HG03025 (cell line): ENCODE measurements at regions not wholly inside any gene's neighbourhood (a gene's known extent, or its start where the extent isn't known, plus 50 kb on each side); places are given as distances from the start of the nearest gene placed in this dataset.

Experiments
- ATAC-seq: cut with Tn5 transposase; IDR thresholded peaks from one replicate; pipeline ENCODE4 v1.9.1; 2021; ENCODE audit warnings: mild to moderate bottlenecking, moderate library complexity; ENCODE audit not compliant: unreplicated experiment, low FRiP score

GRCh38 chr2:7887441-7887840 is 794.4 kb upstream of the ID2 start:
- no peak for ATAC-seq

DNA sequence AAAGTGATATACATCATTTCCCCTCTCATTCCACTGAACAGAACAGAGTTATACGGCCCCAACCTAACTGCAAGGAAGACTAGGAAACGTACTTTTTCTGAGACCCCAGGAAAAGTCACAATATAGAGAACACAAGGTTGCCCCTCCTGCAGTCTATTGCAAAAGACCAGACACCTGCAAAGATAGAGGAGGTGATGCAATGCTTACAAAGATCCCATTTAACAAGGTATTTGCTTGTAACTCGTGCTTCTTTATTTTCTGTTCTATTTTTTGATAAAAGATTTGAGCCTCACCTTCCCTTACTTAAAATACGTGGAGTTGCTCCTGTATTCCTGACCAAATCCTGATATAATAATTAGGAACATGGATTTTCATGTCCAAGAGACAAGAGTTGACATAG is 793.0 kb upstream of the ID2 start:
- ATAC-seq: no peak

DNA sequence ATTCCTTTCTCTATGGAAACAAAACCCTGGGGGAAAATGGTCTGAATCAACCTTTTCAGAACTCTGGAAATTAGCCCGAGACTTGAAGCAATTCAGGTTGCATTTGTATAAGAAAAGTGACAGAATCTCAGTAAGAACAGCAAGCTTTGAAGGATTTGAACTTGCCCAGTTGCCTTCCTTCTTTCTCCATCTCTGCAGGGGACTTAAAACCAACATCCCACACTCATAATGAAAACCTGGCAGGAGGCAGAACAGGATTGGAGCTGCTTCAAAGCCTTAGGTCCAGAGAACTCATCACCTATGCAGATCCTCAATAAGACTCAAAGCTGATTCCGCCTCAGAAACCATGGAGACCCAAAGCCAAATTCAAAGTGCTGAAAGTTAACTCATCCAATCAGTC is 790.5 kb upstream of the ID2 start:
- no peak for ATAC-seq

GRCh38 chr2:7895289-7895688 is 786.6 kb upstream of the ID2 start:
- ATAC-seq: no peak

GRCh38 chr2:7896940-7897487 is 784.8 kb upstream of the ID2 start:
- no peak for ATAC-seq

DNA sequence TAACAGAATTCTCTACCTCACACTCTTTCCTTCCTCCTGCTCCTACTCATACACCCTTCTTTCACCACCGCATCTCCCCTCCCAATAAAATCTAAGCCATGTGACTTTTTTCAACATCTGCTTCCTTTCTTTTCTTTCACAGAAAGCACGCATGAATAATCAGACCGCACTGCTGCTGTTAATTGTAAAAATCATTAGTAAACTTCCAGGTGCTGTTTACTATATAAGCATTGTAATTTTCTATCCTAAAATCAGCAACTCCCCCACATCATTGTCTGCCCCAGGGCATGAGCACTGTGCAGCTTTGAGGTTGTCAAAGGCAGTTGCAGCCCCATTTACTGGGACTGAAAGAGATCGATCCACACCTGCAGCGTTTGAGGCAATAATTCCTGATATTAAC is 782.6 kb upstream of the ID2 start:
- no peak for ATAC-seq

DNA sequence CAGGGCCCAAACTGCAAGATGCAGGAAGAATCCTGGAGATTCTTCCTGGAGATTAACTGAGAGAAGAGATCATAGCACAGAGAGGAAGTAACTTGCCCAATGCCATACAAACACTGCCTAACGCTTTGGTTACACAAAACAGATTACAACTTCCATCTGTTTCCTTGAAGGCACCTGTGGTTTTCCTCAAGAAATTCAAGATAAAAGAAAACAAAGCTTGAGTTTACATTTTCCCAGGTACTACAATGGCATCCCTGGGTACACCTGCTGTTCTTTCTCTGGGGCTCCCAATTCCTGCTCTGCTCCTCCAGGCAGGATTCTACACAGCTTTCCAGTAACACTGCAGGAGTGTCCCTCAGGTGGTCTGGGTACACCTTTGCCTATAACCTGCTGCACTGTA is 781.9 kb upstream of the ID2 start:
- no peak for ATAC-seq

DNA sequence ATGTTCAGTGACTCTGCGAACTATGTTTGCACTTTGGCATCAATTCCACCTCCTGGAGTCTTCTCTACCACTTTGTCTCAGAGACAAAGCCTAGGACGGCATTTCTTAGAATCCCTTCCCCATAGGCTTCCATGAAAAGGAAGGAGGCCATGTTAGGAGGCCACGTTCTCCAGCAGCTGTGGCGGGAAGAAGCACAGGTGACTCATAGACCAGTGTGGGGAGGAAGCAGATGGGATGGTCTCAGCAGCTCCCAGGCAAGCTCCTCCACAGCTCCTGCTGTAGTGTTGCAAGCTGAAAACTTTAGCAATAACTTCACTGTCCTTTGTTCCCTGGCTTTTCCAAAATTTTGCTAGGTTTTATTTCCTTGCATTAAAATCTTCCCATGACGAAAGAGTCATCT is 781.3 kb upstream of the ID2 start:
- no peak for ATAC-seq

GRCh38 chr2:7902251-7902765 is 779.5 kb upstream of the ID2 start:
- ATAC-seq: no peak

DNA sequence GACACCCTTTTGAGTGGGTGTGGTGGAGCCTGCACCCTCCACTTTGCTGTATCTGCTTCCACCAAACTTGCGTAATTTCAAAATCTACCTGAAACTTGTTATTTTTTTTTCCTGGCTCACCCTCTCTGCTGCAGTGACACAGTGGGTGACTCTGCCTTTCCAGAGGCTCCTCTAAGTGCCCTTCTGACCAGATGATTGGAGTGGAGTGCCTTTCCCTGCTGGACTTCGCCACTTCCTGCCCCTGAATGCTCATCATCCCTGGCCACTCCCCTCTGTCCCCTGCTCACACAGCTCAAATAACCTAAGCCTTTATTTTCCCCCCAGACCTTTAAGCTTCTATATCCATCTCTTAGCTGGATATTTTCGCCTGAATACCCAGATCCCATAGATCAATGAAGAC is 777.5 kb upstream of the ID2 start:
- no peak for ATAC-seq

- ATAC-seq: no peak
Observed at GRCh38 chr2:7905756-7906155, 776.1 kb upstream of the ID2 start.

DNA sequence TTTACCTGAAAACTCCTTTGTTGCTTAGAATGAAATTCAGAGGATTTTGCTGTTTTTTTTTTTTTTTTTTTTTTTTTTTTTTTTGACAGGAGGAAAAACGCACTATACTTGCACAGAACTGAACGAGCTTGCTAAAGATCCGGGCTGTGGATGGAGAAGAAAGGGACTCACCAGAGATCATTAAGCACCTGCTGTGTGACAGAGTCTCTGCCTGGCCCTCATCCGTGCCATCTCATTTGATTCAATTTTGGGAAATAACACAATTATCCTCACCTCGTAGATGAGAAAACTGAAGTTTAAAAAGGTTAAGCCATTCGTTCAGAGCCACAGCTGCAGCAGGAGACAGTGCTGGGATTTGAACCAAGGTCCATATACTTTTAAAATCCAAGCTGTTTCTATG is 775.4 kb upstream of the ID2 start:
- no peak for ATAC-seq

- no peak for ATAC-seq
Observed at GRCh38 chr2:7907041-7907440, 774.8 kb upstream of the ID2 start.

DNA sequence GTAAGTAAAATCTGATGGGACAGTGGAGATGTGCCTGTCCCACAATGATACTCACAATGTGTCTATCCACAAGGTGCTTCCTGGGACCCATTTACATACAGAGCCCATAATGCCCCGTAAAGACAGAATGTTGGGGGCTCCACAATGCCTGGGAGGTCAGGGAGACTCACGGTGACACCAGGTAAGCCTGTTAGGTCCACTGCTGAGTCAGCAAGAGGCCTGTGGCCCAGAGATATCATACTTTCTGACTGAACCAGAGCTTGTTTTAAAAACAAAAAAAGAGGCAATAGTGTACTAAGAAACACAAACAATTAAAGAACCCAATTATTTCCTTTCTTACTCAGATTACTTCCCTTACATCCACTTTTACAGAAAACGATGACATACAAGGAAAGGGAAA is 771.1 kb upstream of the ID2 start:
- ATAC-seq: no peak

- no peak for ATAC-seq
Observed at GRCh38 chr2:7911196-7911595, 770.7 kb upstream of the ID2 start.

DNA sequence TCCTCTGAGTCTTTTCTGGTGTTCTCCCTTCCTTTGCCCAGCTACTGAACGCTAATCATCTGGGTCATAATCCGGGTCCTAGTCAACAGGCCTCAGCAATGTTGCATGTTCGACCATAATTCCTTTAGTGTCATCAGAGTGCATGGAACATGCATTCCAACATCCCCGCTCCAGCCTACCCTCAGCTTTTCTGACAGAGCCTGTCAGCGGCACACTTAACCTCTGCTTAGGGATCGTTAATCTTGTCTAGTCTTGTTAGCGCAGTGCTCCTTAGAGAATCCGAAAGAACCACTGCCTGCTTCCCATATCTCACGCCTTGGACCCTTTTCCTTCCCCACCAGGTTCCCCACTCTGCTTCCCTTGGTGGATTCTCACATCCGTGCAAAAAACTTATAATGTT is 767.9 kb upstream of the ID2 start:
- ATAC-seq: no peak

DNA sequence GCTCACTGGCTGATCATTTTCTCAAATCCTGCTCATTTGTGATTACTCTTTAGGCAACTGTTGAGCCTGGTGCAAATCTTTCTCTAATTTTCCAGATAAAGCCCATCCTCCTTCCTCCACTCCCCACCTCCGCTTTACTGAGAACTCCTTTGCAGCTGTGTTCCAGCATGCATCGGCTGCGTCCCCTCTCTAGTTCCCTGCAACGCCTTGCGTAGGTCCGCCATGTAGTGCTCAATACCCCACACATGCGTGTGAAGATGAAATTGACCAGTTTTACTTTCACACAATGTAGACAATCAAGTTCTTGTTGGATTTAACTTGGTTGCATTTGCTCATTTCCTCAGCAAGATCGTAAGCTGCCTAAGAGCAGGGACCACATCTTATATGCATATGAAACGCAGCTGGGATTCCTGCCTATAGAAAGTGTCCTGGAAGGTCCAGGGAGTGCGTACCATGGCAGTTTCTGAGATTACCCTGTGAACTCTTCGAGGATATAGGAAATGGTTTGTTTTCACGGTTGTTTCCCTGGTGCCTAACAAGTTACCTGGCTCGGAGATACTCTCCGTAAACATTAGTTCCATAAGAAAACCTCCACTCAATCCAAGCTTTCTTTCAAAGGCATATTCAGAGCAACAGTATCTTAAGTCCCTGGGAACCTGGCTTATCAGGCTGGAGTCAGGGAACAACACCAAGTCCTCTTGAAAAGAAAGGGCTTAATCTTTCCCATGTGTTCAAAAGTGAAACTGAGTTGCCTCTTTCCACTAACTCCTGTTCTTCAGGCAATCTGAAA is 766.4 kb upstream of the ID2 start:
- no peak for ATAC-seq

DNA sequence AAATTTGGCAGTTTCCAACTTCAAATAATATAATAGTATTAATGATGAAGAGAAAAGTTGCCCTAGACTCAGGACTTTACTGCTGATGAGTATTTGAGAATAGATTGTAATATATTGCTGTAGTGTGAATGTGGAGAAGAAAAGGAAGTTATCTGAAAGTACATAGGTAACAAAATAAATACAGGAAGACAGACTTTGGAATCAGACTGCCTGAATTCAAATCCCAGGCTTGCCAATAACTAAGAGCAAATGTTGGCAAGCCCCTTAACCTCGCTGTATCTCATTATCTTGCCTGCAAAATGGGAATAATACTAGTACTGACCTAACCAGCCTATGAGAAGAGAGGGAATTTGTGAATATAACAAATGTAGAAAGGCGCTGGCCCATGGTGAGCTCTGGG is 765.2 kb upstream of the ID2 start:
- no peak for ATAC-seq

DNA sequence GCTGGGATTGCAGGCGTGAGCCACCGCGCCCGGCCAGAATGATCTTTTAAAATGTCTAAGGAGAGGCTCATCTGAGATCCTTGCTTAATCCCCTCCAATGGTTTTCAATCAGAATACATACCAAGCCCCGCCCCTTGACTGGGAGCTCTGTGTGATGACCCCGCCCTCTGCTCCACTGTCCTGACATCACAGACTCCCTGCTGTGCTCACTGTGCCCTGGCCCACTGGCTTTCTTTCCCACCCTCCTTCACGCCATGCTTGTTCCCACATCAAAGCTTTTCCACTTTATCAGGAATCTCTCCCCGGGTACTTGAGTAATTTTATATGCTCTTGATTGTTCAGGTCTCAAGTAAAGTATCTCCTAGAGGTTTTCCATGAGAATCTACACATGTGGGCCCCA is 762.3 kb upstream of the ID2 start:
- no peak for ATAC-seq

- no peak for ATAC-seq
Observed at GRCh38 chr2:7924023-7924762, 757.7 kb upstream of the ID2 start.

DNA sequence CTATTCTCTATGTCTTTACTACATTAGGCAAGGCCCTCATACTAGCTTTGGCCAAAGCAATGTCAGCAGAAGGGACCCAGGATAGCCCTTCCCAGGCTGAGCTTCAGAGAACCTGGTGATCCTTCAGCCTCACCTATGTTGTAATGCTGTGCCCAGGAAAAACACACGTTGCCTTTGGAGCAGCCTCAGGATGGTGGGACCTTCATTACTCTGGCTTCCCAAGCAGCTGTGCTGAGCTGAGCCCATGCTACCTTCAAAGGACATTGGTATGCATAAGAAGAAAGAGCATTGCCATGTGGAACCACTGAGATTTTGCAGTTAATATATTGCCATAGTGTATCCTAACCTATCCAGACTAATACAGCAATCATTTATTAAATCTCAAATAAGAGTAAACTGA is 756.4 kb upstream of the ID2 start:
- ATAC-seq: no peak

- no peak for ATAC-seq
Observed at GRCh38 chr2:7927691-7928090, 754.2 kb upstream of the ID2 start.
